ENCODE measurements at regions not wholly inside any gene's neighbourhood (a gene's known extent, or its start where the extent isn't known, plus 50 kb on each side); places are given as distances from the start of the nearest gene placed in this dataset.
"Not testable (repeated sequence)": the region's sequence is repeated elsewhere in the genome, so short reads cannot be mapped to it uniquely, and the experiment has no call there.

DNA sequence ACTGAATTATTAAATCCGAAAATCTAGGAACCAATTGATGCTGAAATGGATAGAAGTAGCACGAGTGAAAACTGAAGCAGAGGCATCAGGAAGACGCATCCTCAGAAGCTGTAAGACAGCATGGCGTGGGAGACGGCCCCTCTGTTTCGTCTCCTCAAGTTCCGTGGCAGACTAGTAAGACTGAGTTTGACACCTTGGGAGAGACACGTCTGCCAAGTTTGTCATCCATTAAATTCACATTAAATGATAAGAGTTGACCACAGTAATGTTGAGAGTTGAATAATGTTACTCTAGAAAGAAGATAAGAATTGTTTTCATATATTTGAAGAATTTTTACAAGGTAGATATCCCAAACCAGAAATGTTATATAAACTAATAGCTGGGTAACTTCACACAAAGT, 736.1 kb upstream of the FRG1 start:
- TF ChIP-seq Cebpa-rat (IDR thresholded peaks at IDR 0.05) = no peak
- Histone ChIP-seq H3K4me1 (peaks cover 20% of the 10 kb centered on the region), H3K9me3 (no peaks in the 10 kb centered on the region), H4K20me1 (no peaks in the 10 kb centered on the region), H3K27me3 (no peaks in the 10 kb centered on the region), H3K36me3 (no peaks in the 10 kb centered on the region), H3K27ac (no peak overlapping the region), H3K9ac (no peak overlapping the region), H3K4me2 (no peak overlapping the region), H3K4me3 (no peak overlapping the region)

DNA sequence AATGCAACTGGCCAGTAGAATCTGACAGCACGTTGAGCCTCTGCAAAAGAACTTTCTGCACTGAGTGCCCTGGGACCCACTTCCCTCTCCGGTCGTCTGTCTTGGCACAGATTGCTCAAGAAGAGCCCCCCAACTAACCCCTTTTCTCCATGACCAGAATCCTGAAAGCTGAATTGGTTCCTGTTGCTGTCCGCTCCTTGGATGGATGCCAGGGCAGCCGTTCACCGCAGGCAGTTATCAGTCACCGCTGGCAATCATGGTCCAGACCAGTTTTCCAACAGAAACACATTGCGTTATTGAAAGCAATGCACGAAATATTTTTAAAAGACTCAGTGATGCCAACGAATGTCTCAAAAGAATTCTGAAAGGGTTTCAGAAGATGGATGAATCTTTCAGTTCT, 733.7 kb upstream of the FRG1 start:
- H3K9me3 ChIP-seq = no peaks in the 10 kb centered on the region
- H3K36me3 ChIP-seq = no peaks in the 10 kb centered on the region
- no peak for TF ChIP-seq Cebpa-rat (IDR thresholded peaks at IDR 0.05)

DNA sequence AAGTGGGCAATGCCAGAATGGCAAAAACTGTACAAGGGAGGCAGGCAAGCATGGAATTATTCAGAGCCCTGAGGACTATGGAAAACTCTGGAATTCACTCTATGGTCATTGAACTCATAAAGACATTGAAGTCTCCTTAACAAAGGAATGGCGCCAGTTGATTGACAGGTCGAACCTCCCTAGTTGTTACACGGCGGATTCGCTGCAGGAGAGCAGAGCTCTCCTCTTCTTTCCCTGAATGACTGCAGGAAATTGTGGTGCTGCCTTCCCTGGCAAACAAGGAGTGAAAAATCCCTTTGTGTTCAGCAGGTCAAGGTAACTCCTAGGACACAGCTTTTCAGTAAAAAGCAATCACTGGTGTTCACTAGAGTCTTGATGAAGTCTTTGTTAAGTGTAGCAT, 732.8 kb upstream of the FRG1 start:
- no peaks in the 10 kb centered on the region for H3K36me3 ChIP-seq
- no peak overlapping the region for H3K9ac ChIP-seq
- H4K20me1 ChIP-seq = no peaks in the 10 kb centered on the region
- H3K4me2 ChIP-seq = no peak overlapping the region
- no peak overlapping the region for H3K4me3 ChIP-seq
- H3K27me3 ChIP-seq = no peaks in the 10 kb centered on the region
- H3K4me1 ChIP-seq = peaks cover 11% of the 10 kb centered on the region
- no peak overlapping the region for H3K27ac ChIP-seq
- no peaks in the 10 kb centered on the region for H3K9me3 ChIP-seq
- TF ChIP-seq Cebpa-rat (IDR thresholded peaks at IDR 0.05) = no peak

More for the DNA sequence above, 733.7 kb upstream of the FRG1 start:
- Histone ChIP-seq H3K4me2 (no peak overlapping the region), H3K4me3 (no peak overlapping the region), H3K4me1 (peaks cover 14% of the 10 kb centered on the region), H3K27ac (no peak overlapping the region), H3K27me3 (no peaks in the 10 kb centered on the region), H4K20me1 (no peaks in the 10 kb centered on the region), H3K9ac (no peak overlapping the region)

DNA sequence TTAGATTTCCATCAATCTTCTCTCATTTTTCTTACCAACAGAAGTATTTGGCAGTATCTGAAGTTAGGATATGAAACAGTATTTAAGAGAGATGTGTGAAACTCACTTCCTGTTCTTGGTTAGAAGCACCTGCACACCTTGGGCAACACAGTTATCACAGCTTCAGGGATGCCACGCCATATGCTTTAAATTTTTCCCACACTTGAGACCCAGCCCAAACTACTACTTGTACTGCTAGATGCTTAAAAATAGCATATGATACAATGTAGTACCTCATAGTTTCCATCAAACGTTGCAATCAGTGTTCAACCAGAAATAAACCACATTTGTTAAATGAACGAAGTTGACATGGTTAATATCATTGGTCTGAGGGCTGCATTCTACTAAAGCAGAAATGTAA, 725.1 kb upstream of the FRG1 start:
- Histone ChIP-seq H3K9me3 (no peaks in the 10 kb centered on the region), H3K4me3 (no peak overlapping the region), H3K4me1 (no peaks in the 10 kb centered on the region), H3K9ac (no peak overlapping the region), H4K20me1 (no peaks in the 10 kb centered on the region), H3K27ac (no peak overlapping the region), H3K27me3 (no peaks in the 10 kb centered on the region), H3K36me3 (no peaks in the 10 kb centered on the region), H3K4me2 (no peak overlapping the region)
- TF ChIP-seq Cebpa-rat (IDR thresholded peaks at IDR 0.05) = no peak

DNA sequence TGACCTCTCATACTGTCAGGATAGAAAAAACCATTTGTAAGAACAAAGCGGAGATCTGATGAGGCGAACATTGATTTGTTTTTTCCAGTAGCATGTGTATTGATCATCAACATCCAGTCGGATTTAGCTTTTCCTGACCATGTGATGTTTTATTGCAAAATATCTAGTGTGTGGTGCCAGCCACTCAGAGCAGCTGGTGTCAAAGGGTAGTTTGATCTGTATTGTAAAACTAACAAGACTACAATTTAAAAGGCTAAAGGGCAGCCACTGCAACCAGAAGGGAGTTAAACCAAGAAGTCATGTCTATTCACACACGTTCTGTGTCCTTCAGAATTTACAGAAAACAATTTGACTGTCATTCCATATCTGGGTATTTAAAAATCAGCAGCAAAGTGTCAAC, 719.0 kb upstream of the FRG1 start:
- Histone ChIP-seq H4K20me1 (no peaks in the 10 kb centered on the region), H3K27ac (no peak overlapping the region), H3K4me3 (no peak overlapping the region), H3K36me3 (no peaks in the 10 kb centered on the region), H3K4me2 (no peak overlapping the region), H3K27me3 (no peaks in the 10 kb centered on the region), H3K9me3 (no peaks in the 10 kb centered on the region), H3K9ac (no peak overlapping the region), H3K4me1 (no peaks in the 10 kb centered on the region)
- TF ChIP-seq Cebpa-rat (IDR thresholded peaks at IDR 0.05) = no peak

DNA sequence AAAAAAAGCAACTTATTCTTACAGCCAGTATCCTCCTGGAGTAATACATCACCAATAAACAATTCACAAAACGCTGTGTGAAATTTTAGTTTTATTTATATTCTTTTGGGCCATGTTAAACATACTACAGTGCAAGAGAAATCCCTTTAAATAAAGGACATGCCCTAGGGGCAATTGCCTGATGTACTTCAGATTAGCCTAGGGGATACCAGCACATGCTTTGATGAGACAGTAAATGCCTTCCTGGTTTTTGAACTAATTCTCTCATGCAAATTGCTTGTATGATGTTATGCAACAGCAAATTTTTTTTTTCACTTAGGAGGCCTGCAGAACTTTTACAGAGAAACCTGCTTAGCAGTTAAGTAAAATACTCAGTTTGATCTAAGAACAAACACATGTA, 711.9 kb upstream of the FRG1 start:
- Histone ChIP-seq H3K9me3 (peaks cover 1% of the 10 kb centered on the region; the same call in 1 of the 2 replicates), H3K4me1 (no peaks in the 10 kb centered on the region), H3K9ac (no peak overlapping the region), H3K4me2 (no peak overlapping the region), H3K36me3 (no peaks in the 10 kb centered on the region), H4K20me1 (no peaks in the 10 kb centered on the region), H3K4me3 (no peak overlapping the region), H3K27me3 (no peaks in the 10 kb centered on the region), H3K27ac (no peak overlapping the region)
- TF ChIP-seq Cebpa-rat (IDR thresholded peaks at IDR 0.05) = no peak

DNA sequence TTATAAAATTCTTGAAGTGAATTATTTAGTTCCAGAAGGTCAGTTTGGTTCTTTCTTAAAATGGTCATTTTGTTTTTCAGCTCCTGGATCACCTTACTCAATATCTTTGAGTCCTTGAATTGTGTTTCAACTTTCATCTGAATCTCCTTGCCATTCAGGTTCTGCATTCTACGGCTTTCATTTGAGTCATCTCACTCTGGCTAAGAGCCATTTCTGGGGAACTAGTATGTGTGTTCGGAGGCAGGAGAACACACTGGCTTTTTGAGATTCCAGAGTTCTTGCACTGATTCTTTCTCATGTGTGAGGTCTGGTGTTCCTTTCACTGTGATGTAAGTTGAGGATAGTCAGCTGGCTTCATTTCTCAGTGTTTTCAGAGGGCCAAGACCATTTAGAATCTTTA, 708.4 kb upstream of the FRG1 start:
- Histone ChIP-seq H3K9me3 (peaks cover 27% of the 10 kb centered on the region), H3K27ac (no peak overlapping the region), H3K4me3 (no peak overlapping the region), H3K36me3 (no peaks in the 10 kb centered on the region), H3K27me3 (no peaks in the 10 kb centered on the region), H3K9ac (no peak overlapping the region), H4K20me1 (no peaks in the 10 kb centered on the region), H3K4me2 (no peak overlapping the region), H3K4me1 (no peaks in the 10 kb centered on the region)
- no peak for TF ChIP-seq Cebpa-rat (IDR thresholded peaks at IDR 0.05)

DNA sequence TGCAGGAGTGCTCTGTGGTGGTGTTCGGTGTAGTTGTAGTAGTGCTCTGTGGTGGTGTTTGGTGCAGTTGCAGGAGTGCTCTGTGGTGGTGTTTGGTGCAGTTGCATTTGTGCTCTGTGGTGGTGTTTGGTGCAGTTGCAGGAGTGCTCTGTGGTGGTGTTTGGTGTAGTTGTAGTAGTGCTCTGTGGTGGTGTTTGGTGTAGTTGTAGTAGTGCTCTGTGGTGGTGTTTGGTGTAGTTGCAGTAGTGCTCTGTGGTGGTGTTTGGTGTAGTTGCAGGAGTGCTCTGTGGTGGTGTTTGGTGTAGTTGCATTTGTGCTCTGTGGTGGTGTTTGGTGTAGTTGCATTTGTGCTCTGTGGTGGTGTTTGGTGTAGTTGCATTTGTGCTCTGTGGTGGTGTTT, 706.9 kb upstream of the FRG1 start:
- not testable (repeated sequence) for H3K9ac ChIP-seq, H3K27ac ChIP-seq, H3K36me3 ChIP-seq, H4K20me1 ChIP-seq, H3K27me3 ChIP-seq, H3K4me1 ChIP-seq, H3K4me2 ChIP-seq, H3K4me3 ChIP-seq
- peaks cover 27% of the 10 kb centered on the region for H3K9me3 ChIP-seq

DNA sequence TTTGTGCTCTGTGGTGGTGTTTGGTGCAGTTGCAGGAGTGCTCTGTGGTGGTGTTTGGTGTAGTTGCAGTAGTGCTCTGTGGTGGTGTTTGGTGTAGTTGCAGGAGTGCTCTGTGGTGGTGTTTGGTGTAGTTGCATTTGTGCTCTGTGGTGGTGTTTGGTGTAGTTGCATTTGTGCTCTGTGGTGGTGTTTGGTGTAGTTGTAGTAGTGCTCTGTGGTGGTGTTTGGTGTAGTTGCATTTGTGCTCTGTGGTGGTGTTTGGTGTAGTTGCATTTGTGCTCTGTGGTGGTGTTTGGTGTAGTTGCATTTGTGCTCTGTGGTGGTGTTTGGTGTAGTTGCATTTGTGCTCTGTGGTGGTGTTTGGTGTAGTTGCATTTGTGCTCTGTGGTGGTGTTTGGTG, 705.7 kb upstream of the FRG1 start:
- not testable (repeated sequence) for H3K4me1 ChIP-seq, H3K27ac ChIP-seq, H3K4me3 ChIP-seq, H3K27me3 ChIP-seq, H4K20me1 ChIP-seq, H3K4me2 ChIP-seq, H3K36me3 ChIP-seq, H3K9ac ChIP-seq
- H3K9me3 ChIP-seq = peaks cover 27% of the 10 kb centered on the region

DNA sequence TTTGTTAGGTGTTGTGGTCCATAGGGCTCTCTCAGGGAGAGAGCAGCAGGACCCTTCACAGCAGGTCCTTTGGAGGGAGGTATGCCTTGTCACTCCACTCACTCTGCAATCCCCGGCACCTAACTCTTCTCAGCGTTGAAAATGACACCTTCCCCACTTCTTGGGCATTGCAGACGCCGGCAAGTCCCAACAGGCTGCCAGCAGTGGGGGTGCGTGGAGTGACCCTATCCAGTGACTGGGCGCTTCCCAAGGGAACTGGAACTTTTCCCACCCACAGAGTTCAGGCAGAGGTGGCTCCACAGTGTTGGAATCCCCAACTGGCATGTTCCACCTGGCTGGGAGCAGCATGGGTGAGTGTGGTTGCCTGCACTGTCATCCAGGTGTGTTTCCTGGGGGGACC, 705.1 kb upstream of the FRG1 start:
- H3K9ac ChIP-seq = no peak overlapping the region
- no peak overlapping the region for H3K27ac ChIP-seq
- no peaks in the 10 kb centered on the region for H3K4me1 ChIP-seq
- H3K9me3 ChIP-seq = peaks cover 27% of the 10 kb centered on the region
- no peaks in the 10 kb centered on the region for H3K36me3 ChIP-seq
- no peak for TF ChIP-seq Cebpa-rat (IDR thresholded peaks at IDR 0.05)
- no peak overlapping the region for H3K4me2 ChIP-seq
- H3K27me3 ChIP-seq = no peaks in the 10 kb centered on the region
- no peaks in the 10 kb centered on the region for H4K20me1 ChIP-seq
- no peak overlapping the region for H3K4me3 ChIP-seq

DNA sequence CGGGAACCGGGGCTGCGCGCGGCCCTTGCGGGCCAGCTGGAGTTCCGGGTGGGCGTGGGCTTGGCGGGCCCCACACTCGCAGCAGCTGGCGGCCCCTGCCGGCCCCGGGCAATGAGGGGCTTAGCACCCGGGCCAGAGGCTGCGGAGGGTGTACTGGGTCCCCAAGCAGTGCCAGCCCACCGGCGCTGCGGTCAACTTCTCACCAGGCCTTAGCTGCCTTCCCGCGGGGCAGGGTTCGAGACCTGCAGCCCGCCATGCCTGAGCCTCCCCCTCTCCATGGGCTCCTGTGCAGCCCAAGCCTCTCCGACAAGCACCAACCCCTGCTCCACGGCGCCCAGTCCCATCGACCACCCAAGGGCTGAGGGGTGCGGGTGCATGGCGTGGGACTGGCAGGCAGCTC, 704.4 kb upstream of the FRG1 start:
- H3K27ac ChIP-seq, H3K27me3 ChIP-seq, H3K36me3 ChIP-seq, H3K9ac ChIP-seq, H3K4me3 ChIP-seq, H4K20me1 ChIP-seq, H3K4me1 ChIP-seq, H3K4me2 ChIP-seq: not testable (repeated sequence)
- H3K9me3 ChIP-seq = peaks cover 27% of the 10 kb centered on the region
